ENCODE measurements at regions not wholly inside any gene's neighbourhood (a gene's known extent, or its start where the extent isn't known, plus 50 kb on each side); places are given as distances from the start of the nearest gene placed in this dataset.
"Not testable (repeated sequence)": the region's sequence is repeated elsewhere in the genome, so short reads cannot be mapped to it uniquely, and the experiment has no call there.

GRCh38 chr5:58314356-58315210, 145.3 kb downstream of the PLK2 start:
- no peak for DNase-seq (ENCODE audit: low spot score)
- in situ Hi-C loops (cut with HindIII; ENCODE audit: low sequenced_read_pairs), result no loop called here

GRCh38 chr5:58312299-58312698, 147.6 kb downstream of the PLK2 start:
- DNase-seq (ENCODE audit: low spot score), result no peak
- in situ Hi-C loops (cut with HindIII; ENCODE audit: low sequenced_read_pairs), result no loop called here

- DNase-seq (ENCODE audit: low spot score), result no peak
- in situ Hi-C loops (cut with HindIII; ENCODE audit: low sequenced_read_pairs), result no loop called here
Measured at GRCh38 chr5:58311526-58311925, 148.4 kb downstream of the PLK2 start.

GRCh38 chr5:58308384-58308783, 151.5 kb downstream of the PLK2 start:
- in situ Hi-C loops (cut with HindIII; ENCODE audit: low sequenced_read_pairs); DNase-seq (ENCODE audit: low spot score): not testable (repeated sequence)

- in situ Hi-C loops (cut with HindIII; ENCODE audit: low sequenced_read_pairs), result no loop called here
Measured at GRCh38 chr5:58300346-58300895, 159.5 kb downstream of the PLK2 start.

GRCh38 chr5:58299256-58299655, 160.6 kb downstream of the PLK2 start:
- in situ Hi-C loops (cut with HindIII; ENCODE audit: low sequenced_read_pairs), result no loop called here
- no peak for DNase-seq (ENCODE audit: low spot score)

More at GRCh38 chr5:58300346-58300895, 159.5 kb downstream of the PLK2 start:
- DNase-seq (ENCODE audit: low spot score), result no peak

- no peak for DNase-seq (ENCODE audit: low spot score)
- in situ Hi-C loops (cut with HindIII; ENCODE audit: low sequenced_read_pairs), result no loop called here
Measured at GRCh38 chr5:58294598-58295305, 165.1 kb downstream of the PLK2 start.

- DNase-seq (ENCODE audit: low spot score); in situ Hi-C loops (cut with HindIII; ENCODE audit: low sequenced_read_pairs): not testable (repeated sequence)
Measured at GRCh38 chr5:58288275-58288674, 171.6 kb downstream of the PLK2 start.

- in situ Hi-C loops (cut with HindIII; ENCODE audit: low sequenced_read_pairs), result no loop called here
- DNase-seq (ENCODE audit: low spot score), result no peak
Measured at GRCh38 chr5:58286741-58287140, 173.1 kb downstream of the PLK2 start.

GRCh38 chr5:58285900-58286299, 174.0 kb downstream of the PLK2 start:
- in situ Hi-C loops (cut with HindIII; ENCODE audit: low sequenced_read_pairs), result no loop called here

GRCh38 chr5:58284886-58285285, 175.0 kb downstream of the PLK2 start:
- no peak for DNase-seq (ENCODE audit: low spot score)
- in situ Hi-C loops (cut with HindIII; ENCODE audit: low sequenced_read_pairs), result no loop called here

More at GRCh38 chr5:58285900-58286299, 174.0 kb downstream of the PLK2 start:
- DNase-seq (ENCODE audit: low spot score), result no peak

GRCh38 chr5:58281189-58281588, 178.7 kb downstream of the PLK2 start:
- in situ Hi-C loops (cut with HindIII; ENCODE audit: low sequenced_read_pairs), result no loop called here
- DNase-seq (ENCODE audit: low spot score), result no peak

- in situ Hi-C loops (cut with HindIII; ENCODE audit: low sequenced_read_pairs), result no loop called here
- no peak for DNase-seq (ENCODE audit: low spot score)
Measured at GRCh38 chr5:58279259-58279658, 180.6 kb downstream of the PLK2 start.

- DNase-seq (ENCODE audit: low spot score), result no peak
- in situ Hi-C loops (cut with HindIII; ENCODE audit: low sequenced_read_pairs), result no loop called here
Measured at GRCh38 chr5:58276431-58276830, 183.5 kb downstream of the PLK2 start.

GRCh38 chr5:58275516-58275915, 184.4 kb downstream of the PLK2 start:
- in situ Hi-C loops (cut with HindIII; ENCODE audit: low sequenced_read_pairs), result no loop called here
- no peak for DNase-seq (ENCODE audit: low spot score)

- no peak for DNase-seq (ENCODE audit: low spot score)
- in situ Hi-C loops (cut with HindIII; ENCODE audit: low sequenced_read_pairs), result no loop called here
Measured at GRCh38 chr5:58274191-58274590, 185.7 kb downstream of the PLK2 start.

GRCh38 chr5:58273711-58274110, 186.2 kb downstream of the PLK2 start:
- in situ Hi-C loops (cut with HindIII; ENCODE audit: low sequenced_read_pairs), result no loop called here
- DNase-seq (ENCODE audit: low spot score), result no peak

- in situ Hi-C loops (cut with HindIII; ENCODE audit: low sequenced_read_pairs), result no loop called here
- no peak for DNase-seq (ENCODE audit: low spot score)
Measured at GRCh38 chr5:58268268-58268667, 191.6 kb downstream of the PLK2 start.

GRCh38 chr5:58266402-58266801, 193.5 kb downstream of the PLK2 start:
- in situ Hi-C loops (cut with HindIII; ENCODE audit: low sequenced_read_pairs), result no loop called here
- DNase-seq (ENCODE audit: low spot score), result no peak

- in situ Hi-C loops (cut with HindIII; ENCODE audit: low sequenced_read_pairs), result no loop called here
- no peak for DNase-seq (ENCODE audit: low spot score)
Measured at GRCh38 chr5:58265246-58265930, 194.5 kb downstream of the PLK2 start.
